Liver (tissue), 3 donors: ENCODE measurements at regions not wholly inside any gene's neighbourhood (a gene's known extent, or its start where the extent isn't known, plus 50 kb on each side); places are given as distances from the start of the nearest gene placed in this dataset.

Source experiments
- ATF3 ChIP-seq: IDR thresholded peaks from 2 replicates; pipeline ENCODE4 v1.6.1; 2016; ENCODE audit warnings: antibody characterized with exemption
- CTCF ChIP-seq: fragments of 150-350 bp; IDR thresholded peaks from 2 replicates; pipeline ENCODE4 v1.5.1; 2017; ENCODE audit warnings: improper control_type of control experiment, low read depth, low read length; ENCODE audit not compliant: missing input control
- EGR1 ChIP-seq, 2 donors: IDR thresholded peaks; 2 replicates each; pipeline ENCODE4 v1.6.1; 2016 to 2018; ENCODE audit warnings: antibody characterized with exemption in 2 of 2, low read depth in 2 of 2
- JUND ChIP-seq, 2 donors: IDR thresholded peaks; 2 replicates each; pipeline ENCODE4 v1.6.1; 2016; ENCODE audit warnings: antibody characterized with exemption in 2 of 2
- MAX ChIP-seq: IDR thresholded peaks from 2 replicates; pipeline ENCODE4 v1.6.1; 2016; ENCODE audit warnings: antibody characterized with exemption
- RAD21 ChIP-seq, 2 donors: IDR thresholded peaks; 2 replicates each; pipeline ENCODE4 v1.6.1; 2016; ENCODE audit warnings: antibody characterized with exemption in 2 of 2, mild to moderate bottlenecking in 2 of 2
- REST ChIP-seq: IDR thresholded peaks from 2 replicates; pipeline ENCODE4 v1.6.1; 2016; ENCODE audit warnings: antibody characterized with exemption, mild to moderate bottlenecking
- RXRA ChIP-seq, 2 donors: IDR thresholded peaks; 2 replicates each; pipeline ENCODE4 v1.6.1; 2017 to 2018; ENCODE audit warnings: antibody characterized with exemption in 2 of 2, mild to moderate bottlenecking in 1 of 2
- YY1 ChIP-seq: IDR thresholded peaks from 2 replicates; pipeline ENCODE4 v1.6.1; 2016; ENCODE audit warnings: antibody characterized with exemption, mild to moderate bottlenecking
- donor health status: healthy.
- donor health status: healthy.

GRCh38 chr11:91694331-91694730 is 530.3 kb upstream of the FAT3 start:
- TF ChIP-seq CTCF (no peak), ATF3 (no peak), RAD21 (IDR thresholded peaks at IDR 0.05) (no peak), EGR1 (IDR thresholded peaks at IDR 0.05; ENCODE audit: low read depth in 2 of 2) (no peak), YY1 (no peak), MAX (no peak), REST (no peak), JUND (IDR thresholded peaks at IDR 0.05) (no peak), RXRA (IDR thresholded peaks at IDR 0.05) (no peak)
